ENCODE measurements at regions not wholly inside any gene's neighbourhood (a gene's known extent, or its start where the extent isn't known, plus 50 kb on each side); places are given as distances from the start of the nearest gene placed in this dataset.
A peak's percentile ranks its signal among the peaks of the same experiment; 100 is the strongest.

DNA sequence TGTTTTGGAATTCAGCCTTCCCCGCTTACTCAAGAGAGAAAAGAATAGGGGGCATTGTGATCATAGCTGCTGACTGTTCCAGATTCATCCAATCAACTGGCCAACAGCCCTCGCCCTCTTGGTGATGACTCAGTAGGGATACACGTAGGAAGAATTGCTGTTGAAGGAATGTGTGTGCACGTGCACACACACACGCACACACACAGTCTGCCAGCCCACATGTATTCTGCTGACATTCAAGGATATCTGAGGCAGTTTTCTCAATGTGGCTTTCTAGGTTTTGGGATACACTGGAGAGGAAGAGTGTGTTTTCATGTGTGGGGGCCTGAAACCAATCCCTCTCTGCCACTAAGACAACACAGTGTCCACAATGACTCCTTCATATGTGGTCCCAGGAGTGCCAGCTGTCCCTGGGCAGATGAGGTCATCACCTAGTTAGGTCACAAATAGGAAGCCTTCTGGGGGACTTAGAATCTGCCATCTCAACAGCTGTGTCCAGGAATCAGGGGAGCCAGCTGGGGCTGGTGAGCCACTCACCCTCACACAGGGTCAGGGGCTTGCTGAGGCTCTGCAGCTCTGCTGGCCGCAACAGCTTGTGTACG lies 352.6 kb downstream of the SS18 start:
- DNase-seq, result peak in 11 of 42 donors; percentile 8 to 42 (median 18)
- intact Hi-C loops (cut with DNase I), result no loop called here

DNA sequence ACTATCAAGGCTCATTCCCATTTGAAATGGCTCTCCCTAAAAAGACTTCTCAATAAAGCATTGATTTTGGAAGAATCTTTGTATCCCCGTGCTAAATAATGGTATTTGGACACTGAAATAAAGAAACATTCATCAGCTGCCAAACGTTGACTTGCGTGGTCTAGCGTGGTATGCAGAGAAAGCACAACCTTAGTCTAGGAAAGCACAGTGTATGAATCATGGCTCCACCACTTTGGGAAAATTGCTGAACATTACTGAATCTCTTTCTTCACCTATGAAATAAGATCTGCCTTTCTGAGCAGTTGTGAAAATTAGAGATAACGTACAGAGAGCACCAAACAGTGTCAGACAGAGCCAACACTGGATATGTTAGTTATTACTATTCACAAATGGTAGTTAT lies 353.9 kb downstream of the SS18 start:
- intact Hi-C loops (cut with DNase I), result no loop called here
- DNase-seq, result no peak

DNA sequence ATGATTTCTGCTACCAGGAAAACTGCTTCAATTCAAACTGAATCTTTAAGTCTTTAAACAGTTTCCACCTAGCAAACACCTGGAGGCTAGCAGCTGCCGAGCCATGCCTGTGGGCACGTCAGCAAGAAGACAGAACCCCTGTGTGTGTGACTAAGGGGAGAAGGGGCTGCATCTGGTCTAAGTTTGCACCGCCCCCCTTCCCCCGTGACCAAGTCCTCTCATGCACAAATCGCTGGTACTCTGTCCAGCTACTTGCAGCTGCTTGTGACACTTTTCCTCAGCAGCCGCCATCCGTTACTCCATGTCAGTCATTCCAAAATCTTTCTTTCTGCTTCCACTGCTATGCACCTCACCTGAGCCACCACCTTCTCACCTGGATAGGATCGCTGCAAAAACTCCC lies 355.0 kb downstream of the SS18 start:
- no peak for DNase-seq
- intact Hi-C loops (cut with DNase I), result no loop called here

DNA sequence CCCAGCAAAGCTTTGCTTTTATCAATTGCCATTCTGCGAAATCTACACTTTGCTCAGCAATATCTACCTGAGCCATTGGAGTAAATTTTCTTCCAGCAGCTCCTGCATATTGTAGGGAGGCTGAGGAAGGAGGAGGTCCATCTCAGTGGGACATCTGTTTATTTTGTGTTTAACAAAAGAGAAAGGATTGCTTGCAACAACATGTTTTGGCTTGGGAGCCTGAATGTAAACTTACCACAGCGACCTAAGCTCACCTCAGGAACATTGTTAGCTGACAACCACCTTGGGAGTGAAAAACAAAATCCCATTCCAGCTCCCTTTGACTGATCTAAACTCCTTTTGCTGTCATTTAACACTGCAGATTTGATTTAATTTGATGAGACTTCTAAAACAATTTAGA lies 356.1 kb downstream of the SS18 start:
- no peak for DNase-seq
- intact Hi-C loops (cut with DNase I), result no loop called here

DNA sequence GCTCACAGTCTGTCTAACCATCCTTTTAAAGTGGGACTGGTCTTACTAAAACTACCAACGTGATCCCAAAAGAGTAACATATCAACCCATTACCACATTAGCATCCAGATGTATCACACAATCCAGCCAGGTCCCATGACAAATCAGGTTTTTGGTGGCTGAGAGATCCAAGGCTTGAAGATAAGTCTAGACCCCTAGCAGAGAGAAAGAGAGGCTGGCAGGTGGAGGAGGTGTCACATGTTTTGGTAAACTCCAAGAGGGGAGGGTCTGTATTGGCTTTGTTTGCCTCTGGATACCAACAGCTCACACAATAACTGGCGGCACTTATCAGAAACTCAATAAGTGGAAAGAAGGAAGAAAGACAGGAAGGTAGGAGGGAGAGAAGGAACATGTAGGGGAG lies 357.6 kb downstream of the SS18 start:
- intact Hi-C loops (cut with DNase I), result no loop called here
- no peak for DNase-seq

DNA sequence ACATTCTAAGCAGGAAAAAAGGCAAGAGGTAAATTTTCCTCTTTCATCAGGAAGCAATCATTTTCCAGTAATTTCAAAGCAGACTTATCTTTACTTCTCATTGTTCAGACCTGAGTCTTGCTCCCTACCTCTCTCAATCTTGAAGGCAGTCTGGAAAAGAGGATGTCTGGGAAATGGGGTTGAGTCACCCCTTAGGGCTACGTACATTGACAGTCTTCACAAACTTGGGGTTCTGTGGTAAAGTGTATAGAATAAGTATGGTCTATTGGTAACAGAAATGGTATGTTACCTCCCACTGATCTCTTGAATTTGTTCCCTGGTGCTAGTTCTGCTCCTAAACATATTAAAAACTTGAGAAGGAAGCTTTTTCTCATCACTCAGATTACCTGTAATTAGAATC lies 361.3 kb downstream of the SS18 start:
- intact Hi-C loops (cut with DNase I), result no loop called here
- DNase-seq, result no peak

DNA sequence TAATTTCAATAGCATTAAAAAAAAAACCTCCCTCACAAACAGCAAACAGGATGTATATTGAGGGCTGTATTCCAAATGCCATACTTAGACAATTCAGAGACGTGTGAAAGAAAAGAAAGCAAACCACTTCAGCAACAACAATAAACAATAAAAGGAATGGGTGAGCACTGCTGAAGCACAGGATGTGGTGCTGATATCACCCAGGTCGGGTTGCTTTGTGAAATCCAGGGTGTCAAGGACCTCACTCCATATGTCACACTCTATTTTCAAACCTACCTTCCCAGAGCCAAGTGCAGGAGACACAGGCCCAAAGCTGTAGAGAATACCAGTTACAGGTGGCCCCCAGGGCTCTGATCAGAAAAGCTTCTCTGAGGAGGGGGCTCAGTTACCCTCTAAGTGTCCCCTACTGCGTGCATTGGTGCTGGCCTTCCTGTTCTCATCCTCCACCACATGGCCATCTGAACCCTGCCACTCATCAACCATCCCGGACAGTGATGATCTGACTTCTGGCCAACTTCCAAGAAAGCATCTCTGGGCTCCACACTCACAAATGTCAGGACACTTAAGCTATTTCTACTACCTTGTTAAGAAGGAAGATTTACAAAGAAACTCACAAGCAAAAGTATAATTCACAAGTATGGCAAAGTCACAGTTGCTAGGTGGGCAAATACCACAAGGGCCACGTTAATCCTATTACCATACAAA lies 363.0 kb downstream of the SS18 start:
- DNase-seq, result no peak
- intact Hi-C loops (cut with DNase I), result no loop called here

DNA sequence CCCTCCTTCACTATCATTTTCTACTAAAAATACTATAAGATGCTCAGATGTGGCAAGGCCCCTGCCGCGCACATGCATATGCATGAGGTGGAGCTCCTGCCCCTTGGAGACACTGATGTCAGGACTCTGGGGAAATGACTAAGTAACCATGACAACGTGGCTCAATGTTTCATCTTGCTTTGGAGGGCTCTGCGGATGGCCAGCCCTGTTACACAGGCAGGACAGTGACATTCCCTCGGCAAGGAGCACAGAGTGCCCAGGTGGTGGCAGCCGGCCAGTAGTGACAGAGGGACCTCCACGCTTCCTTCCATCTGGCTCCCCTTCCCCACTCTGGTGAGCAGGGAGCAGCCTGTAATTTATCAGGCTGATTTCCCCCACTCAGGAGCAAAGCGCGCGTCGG lies 364.1 kb downstream of the SS18 start:
- intact Hi-C loops (cut with DNase I), result no loop called here
- no peak for DNase-seq

DNA sequence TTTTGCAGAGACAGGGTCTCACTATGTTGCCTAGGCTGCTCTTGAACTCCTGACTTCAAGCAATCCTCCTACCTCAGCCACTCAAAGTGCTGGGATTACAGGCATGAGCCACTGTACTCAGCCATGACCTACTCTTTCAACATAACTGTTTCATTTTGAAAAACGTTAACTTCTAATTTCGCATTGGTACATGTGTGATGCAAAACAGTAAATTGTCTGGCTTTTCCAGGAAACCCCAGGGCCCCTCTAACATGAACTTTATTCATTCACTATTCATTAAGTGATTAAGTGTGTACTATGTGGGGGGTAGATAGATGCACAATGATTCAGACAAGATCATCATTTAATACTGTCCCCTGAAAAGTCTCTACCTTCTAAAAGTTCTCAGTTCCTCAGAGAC lies 364.9 kb downstream of the SS18 start:
- DNase-seq, result no peak
- intact Hi-C loops (cut with DNase I), result no loop called here

DNA sequence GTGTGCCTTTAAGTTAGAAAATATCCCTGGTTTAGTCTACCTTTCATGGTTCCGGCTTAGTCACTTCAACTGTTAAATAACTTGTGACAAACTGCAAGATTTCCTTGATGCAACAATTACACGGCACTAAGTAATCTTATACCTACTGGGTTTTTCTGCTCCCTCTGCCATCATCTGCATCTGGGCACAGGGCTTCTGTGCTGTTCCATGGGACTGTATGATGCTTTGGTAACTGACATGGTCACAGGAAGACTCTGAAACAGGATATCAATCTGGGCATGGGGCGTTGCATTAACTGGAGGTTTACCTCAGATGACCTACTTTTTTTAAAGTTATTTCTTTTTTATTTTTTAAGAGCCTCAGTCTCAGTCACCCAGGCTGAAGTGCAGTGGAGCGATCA lies 365.4 kb downstream of the SS18 start:
- intact Hi-C loops (cut with DNase I), result no loop called here
- DNase-seq, result no peak

DNA sequence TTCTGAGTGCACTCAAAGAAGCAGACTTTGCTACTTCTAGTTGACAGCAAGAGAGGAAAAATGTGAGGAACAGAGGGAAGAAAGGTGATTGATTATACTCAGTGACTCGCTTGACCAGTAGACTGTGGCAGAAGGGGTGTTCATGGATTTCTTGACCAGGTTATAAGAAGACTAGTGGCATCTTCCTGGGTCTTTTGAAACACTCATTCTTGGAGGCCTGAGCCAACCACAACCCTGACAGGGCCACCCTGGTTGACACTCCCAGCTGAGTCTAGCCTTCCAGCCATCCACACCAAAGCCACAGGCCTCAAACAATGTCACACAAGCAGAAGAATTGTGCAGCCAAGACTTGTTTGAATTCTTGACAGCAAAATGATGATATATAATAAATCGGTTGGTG lies 366.3 kb downstream of the SS18 start:
- DNase-seq, result no peak
- intact Hi-C loops (cut with DNase I), result no loop called here

DNA sequence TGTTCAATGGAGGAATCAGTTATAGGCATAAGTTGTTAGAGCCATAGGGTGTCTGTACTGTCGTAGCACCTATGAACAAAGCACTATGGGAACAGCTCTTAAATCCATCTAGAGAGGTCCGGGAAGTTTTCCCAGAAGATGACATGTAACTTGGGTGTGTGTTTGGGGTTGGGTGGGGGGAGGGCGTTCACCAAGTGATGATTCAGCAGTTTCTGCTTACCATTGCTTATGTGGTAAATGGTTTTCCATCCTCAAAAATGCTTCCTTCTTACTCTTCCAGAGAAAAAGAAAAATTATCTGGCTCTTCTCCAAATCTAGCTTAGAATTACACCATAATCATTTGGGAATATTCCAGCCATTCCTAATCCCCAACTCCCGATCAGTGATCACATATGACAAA lies 361.1 kb upstream of the ZNF521 start:
- intact Hi-C loops (cut with DNase I), result no loop called here
- no peak for DNase-seq

DNA sequence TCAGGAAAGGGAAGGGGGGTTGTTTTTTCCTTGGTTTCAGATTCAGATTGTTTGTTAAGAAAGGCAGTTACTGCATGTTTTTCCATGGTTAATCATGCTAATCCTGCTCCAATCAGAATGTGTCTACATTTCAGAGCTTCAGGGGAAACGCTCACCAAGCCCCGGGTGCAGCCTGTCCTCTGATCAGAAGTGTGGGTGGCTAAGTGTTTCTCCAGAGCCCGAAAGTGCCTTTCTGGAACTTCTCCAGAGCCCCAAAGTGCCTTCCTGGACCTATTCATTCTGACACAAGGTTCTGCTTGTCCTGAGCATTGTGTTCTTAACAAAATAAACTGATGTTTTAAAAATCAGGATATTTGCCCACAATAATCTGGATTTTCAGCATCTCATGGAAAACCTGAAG lies 359.0 kb upstream of the ZNF521 start:
- DNase-seq, result no peak
- intact Hi-C loops (cut with DNase I), result no loop called here

DNA sequence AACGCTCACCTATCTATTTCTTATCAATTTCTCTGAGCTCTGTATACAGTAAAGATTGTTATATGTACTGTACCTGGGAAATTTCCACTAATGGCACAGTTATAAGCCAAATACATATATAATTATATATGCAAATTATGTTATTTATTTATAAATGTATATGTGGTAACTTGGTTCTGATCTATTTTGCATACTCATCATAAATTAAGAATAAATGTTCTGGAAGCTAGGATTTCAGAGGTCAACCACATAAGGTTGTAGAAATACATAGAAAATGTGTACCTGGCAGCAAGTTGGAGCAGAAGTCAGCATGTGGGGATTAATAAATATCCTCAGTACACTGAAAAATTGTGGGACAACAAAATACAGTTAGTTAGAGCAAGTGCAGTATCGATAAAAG lies 353.7 kb upstream of the ZNF521 start:
- no peak for DNase-seq
- intact Hi-C loops (cut with DNase I), result no loop called here

DNA sequence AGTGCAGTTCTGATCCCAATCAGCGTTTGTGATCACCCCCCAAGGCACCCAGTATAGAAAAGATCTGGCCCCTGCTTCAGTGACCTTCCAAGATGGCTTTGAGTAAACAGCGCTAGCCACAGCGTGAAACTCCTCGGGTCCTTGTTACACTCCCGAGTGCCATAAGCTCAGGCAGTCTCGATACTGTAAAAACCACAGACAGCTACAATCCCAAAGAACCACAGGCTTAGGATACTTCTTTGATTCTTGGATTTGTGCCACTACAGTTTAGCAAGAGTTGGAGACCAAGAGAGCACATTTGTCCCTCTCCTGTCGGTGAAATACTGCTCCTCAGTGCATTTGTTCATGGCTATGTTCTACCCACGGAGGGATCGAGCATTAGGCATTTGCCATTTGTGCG lies 352.5 kb upstream of the ZNF521 start:
- peak in 1 of 42 donors; percentile 5 for DNase-seq
- intact Hi-C loops (cut with DNase I), result no loop called here

DNA sequence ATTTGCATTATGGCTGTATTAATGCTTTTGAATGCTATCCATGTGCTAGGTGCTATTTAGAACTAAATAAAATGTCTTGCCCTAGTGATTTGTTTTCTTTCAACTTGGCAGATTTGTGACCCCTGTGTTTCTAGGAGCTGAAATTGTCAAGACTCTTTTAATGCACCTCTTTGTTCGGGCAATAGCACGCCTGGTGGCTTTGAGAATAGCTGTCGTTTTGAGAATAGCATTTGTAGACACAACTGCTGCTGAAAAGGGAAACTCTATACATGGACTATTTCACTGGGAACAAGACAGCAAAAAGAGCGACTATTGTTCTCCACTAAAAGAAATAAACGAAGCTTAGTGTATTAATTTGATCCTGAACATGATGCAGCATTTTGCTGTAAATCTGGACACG lies 352.1 kb upstream of the ZNF521 start:
- no peak for DNase-seq
- intact Hi-C loops (cut with DNase I), result no loop called here

DNA sequence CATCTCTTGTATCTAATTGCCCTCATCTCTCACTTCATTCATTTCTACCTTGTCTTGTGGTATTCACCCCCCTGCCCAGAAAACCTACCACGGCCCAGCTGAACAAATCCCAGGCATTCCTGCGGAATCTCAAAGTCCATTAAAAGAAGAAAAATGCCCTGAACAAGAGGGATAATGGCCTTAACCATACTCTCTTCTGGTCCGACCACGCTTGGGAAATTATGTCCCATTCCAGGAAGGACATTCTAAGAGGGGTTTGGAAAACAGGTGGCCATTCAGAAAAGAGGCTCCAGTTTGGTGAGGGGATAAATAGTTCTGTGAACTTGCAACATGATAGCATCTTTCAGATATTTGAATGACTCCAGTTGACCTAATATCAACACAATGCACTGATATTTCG lies 349.9 kb upstream of the ZNF521 start:
- DNase-seq, result no peak
- intact Hi-C loops (cut with DNase I), result no loop called here

DNA sequence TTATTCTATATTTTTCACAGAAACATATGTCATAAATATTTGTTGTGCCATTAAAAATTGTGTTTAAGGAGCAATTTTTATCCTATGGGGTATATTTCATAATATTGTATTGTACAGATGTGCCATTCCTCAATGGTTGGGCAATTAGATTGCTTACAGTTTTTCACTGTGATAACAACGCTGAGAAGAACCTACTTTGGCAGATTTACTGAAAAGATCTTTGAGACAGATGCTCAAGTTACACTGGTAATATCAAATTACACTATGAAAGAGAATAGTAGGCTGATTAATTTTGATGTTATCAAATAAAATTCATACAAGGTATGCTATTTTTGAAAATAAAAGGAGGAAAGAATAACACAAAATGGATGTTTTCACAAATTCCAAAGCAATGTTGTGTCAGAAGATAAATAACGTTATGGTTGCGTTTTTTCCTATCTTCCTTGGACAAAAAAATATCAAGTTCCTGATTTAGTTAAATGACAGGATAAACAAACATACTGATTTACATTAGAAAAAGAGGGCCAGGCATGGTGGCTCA lies 335.1 kb upstream of the ZNF521 start:
- intact Hi-C loops (cut with DNase I), result no loop called here
- DNase-seq, result no peak

DNA sequence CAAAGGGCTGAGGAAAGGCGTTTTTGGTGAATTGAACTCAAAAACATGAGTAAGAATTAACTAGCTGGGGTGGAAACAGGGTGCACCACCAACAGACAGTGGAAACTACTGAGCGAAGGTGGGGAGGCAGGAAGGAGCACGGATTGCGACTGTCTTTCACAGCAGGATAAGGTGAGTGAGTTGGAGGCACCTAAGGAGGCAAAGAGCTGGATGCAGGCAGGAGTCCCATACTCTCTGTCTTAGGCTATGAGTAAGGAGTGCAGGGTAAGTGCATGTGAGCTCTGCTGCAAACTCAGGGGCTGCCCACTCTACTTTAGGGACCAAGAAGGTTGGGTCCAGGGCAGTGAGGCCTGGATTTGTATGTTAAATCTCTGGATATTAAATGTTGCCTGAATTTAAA lies 333.1 kb upstream of the ZNF521 start:
- intact Hi-C loops (cut with DNase I), result no loop called here
- no peak for DNase-seq

DNA sequence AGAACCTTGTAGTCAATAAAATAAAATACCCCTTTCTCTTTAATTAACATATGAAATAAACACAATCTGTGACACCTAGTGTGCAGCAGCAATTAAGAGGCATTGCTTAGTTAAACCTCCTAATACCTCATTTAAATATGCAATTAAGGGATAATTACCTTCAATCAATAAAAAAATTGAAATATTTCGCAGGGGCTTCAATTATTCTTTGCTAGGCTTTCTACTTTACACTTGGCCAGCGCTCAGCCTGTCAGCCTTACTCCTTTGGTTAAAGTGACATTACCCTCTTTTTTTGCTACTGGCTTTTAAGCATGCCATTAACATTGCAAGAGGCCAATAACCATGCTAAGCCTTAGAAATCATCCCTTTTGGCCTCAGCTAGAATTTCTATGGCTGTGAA lies 327.5 kb upstream of the ZNF521 start:
- intact Hi-C loops (cut with DNase I), result no loop called here

DNA sequence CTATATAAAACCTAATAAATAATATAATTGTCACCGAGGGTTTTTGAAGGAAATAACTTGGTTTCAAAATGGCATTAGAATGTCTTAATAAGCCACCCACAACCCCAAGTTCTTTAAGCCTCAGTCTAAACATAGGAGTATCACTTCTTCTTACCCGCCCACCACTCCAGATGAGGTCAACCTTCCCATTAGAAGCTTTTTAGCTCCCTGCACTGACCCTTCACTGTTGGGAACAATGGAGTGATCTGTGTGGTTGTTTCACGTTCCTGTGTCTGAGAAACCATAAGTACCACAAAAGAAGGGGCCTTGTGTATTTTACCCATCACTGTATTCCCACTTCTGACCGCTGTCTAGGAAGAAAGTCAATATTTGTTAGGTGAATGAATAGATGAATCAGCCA lies 326.3 kb upstream of the ZNF521 start:
- no peak for DNase-seq
- intact Hi-C loops (cut with DNase I), result no loop called here

More for the DNA sequence above, 327.5 kb upstream of the ZNF521 start:
- DNase-seq, result no peak

Data from head of caudate nucleus (tissue), 42 donors.